Endothelial cell of umbilical vein (primary cell): ENCODE measurements at regions not wholly inside any gene's neighbourhood (a gene's known extent, or its start where the extent isn't known, plus 50 kb on each side); places are given as distances from the start of the nearest gene placed in this dataset.

Experiments
- BruUV-seq: library from RNA; stranded (reverse); fragments of 400-500 nt; replicated peaks from 2 replicates; lab custom pipeline; 2021; lab: Mats Ljungman, UMichigan
- CTCF ChIA-PET: fragments of 300-600, 350-600 bp; sonication (Branson Sonifier 250); formaldehyde crosslinking; loops from one replicate; lab custom pipeline; 2021; ENCODE audit warnings: antibody characterized with exemption, inconsistent platforms; lab: Charles Lee
- POLR2A ChIA-PET: fragments of 300-600, 350-600 bp; sonication (Branson Sonifier 250); formaldehyde crosslinking; loops from one replicate; lab custom pipeline; 2021; ENCODE audit warnings: antibody characterized with exemption, inconsistent platforms; lab: Charles Lee
- DNase-seq: peaks from one replicate; pipeline ENCODE4 v3.0.0-alpha.2; 2011; ENCODE audit warnings: low read depth, low spot score
- FAIRE-seq: peaks from 2 replicates; lab custom pipeline; 2011; peaks lifted over from hg19 to GRCh38; lab: Jason Lieb, UNC
- H2AFZ ChIP-seq: 2 replicates; pipeline ENCODE4 v1.6.0; 2012; ENCODE audit warnings: low read depth, low read length, control low read depth, inconsistent platforms
- H3K27ac ChIP-seq: 2 replicates; pipeline ENCODE4 v1.5.1; 2011; ENCODE audit warnings: low read depth, mild to moderate bottlenecking, control low read depth, low read length, moderate library complexity; ENCODE audit not compliant: insufficient read depth
- H3K27me3 ChIP-seq, 2 experiments: 2 replicates each; pipeline versions ENCODE4 v1.6.0 to v1.6.1; 2011; ENCODE audit warnings: low read length in 2 of 2, mixed read lengths in 1 of 2; ENCODE audit not compliant: control insufficient read depth in 2 of 2, insufficient read depth in 2 of 2
- H3K36me3 ChIP-seq, 2 experiments: 2 replicates in 1 of 2; 3 replicates in 1 of 2; pipeline ENCODE4 v1.5.1; 2011; ENCODE audit warnings: low read length in 2 of 2, mild to moderate bottlenecking in 1 of 2, moderate library complexity in 1 of 2; ENCODE audit not compliant: control insufficient read depth in 2 of 2, insufficient read depth in 2 of 2; ENCODE audit errors: extremely low read depth in 1 of 2
- H3K4me1 ChIP-seq: 3 replicates; pipeline ENCODE4 v1.5.1; 2011; ENCODE audit warnings: mild to moderate bottlenecking, low read length; ENCODE audit not compliant: control insufficient read depth, insufficient read depth; ENCODE audit errors: extremely low read depth
- H3K4me2 ChIP-seq: 2 replicates; pipeline ENCODE4 v1.6.1; 2011; ENCODE audit warnings: low read length, control low read depth, mixed read lengths; ENCODE audit not compliant: insufficient read depth
- H3K4me3 ChIP-seq, 3 experiments: fragments of 200-600 bp in 1 of 3; sonication (generic), shearing (Covaris generic) in 1 of 3; replicated peaks in 1 of 3; 2 replicates each; pipeline ENCODE4 v1.5.1; 2011 to 2016; ENCODE audit warnings: control low read depth in 3 of 3, low read length in 3 of 3, mild to moderate bottlenecking in 2 of 3, inconsistent platforms in 1 of 3, low read depth in 1 of 3, moderate library complexity in 1 of 3; ENCODE audit not compliant: insufficient read depth in 1 of 3
- H3K79me2 ChIP-seq: 2 replicates; pipeline ENCODE4 v1.6.0; 2012; ENCODE audit warnings: low read length, inconsistent platforms; ENCODE audit not compliant: control insufficient read depth, insufficient read depth
- H3K9ac ChIP-seq: replicated peaks from 2 replicates; pipeline ENCODE3; 2011; ENCODE audit warnings: low read length, control low read depth; ENCODE audit not compliant: insufficient read depth; ENCODE audit errors: extremely low read depth
- H3K9me1 ChIP-seq: replicated peaks from 3 replicates; pipeline ENCODE4 v1.6.0; 2011; ENCODE audit warnings: mild to moderate bottlenecking, low read length; ENCODE audit not compliant: control insufficient read depth, insufficient read depth; ENCODE audit errors: extremely low read depth
- H3K9me3 ChIP-seq: replicated peaks from 2 replicates; pipeline ENCODE4 v1.5.1; 2012; ENCODE audit warnings: low read length, inconsistent platforms; ENCODE audit not compliant: control insufficient read depth, insufficient read depth
- H4K20me1 ChIP-seq: replicated peaks from 2 replicates; pipeline ENCODE3; 2011; ENCODE audit warnings: mild to moderate bottlenecking, low read length; ENCODE audit not compliant: control insufficient read depth, insufficient read depth; ENCODE audit errors: extremely low read depth
- CTCF ChIP-seq, 2 donors: IDR thresholded peaks; 1 replicate in 1 of 2; 2 replicates in 1 of 2; pipeline ENCODE4 v1.5.1; 2011; ENCODE audit warnings: low read length in 2 of 2, mild to moderate bottlenecking in 2 of 2, moderate library complexity in 2 of 2, control low read depth in 1 of 2, inconsistent platforms in 1 of 2, low read depth in 1 of 2; ENCODE audit not compliant: insufficient read depth in 1 of 2; ENCODE audit errors: extremely low read depth in 1 of 2
- EZH2 ChIP-seq: IDR thresholded peaks from 2 replicates; pipeline ENCODE4 v1.6.1; 2012; ENCODE audit warnings: borderline replicate concordance, low read depth, mild to moderate bottlenecking, moderate library complexity, low read length, inconsistent platforms; ENCODE audit not compliant: severe bottlenecking
- FOS ChIP-seq: IDR thresholded peaks from 2 replicates; pipeline ENCODE4 v1.6.1; 2011; ENCODE audit warnings: mild to moderate bottlenecking, low read length, moderate library complexity, borderline replicate concordance; ENCODE audit not compliant: insufficient read depth
- GATA2 ChIP-seq: IDR thresholded peaks from 2 replicates; pipeline ENCODE4 v1.7.0; 2011; ENCODE audit warnings: low read depth, mild to moderate bottlenecking, moderate library complexity, mixed read lengths, low read length; ENCODE audit not compliant: insufficient read length, insufficient read depth
- JUN ChIP-seq: IDR thresholded peaks from 2 replicates; pipeline ENCODE4 v1.6.1; 2011; ENCODE audit warnings: borderline replicate concordance, low read depth; ENCODE audit not compliant: insufficient read length, insufficient read depth
- MAX ChIP-seq: IDR thresholded peaks from 2 replicates; pipeline ENCODE4 v1.6.1; 2011; ENCODE audit not compliant: insufficient read depth, insufficient read length
- MYC ChIP-seq: IDR thresholded peaks from one replicate; pipeline ENCODE4 v1.6.1; 2011; ENCODE audit warnings: mild to moderate bottlenecking, low read depth, low read length
- POLR2A ChIP-seq: IDR thresholded peaks from 2 replicates; pipeline ENCODE4 v1.6.1; 2012; ENCODE audit warnings: low read depth, mild to moderate bottlenecking, control low read depth, low read length
- POLR2AphosphoS5 ChIP-seq: IDR thresholded peaks from 2 replicates; pipeline ENCODE4 v1.6.1; 2012; ENCODE audit warnings: low read depth, mild to moderate bottlenecking, control low read depth, low read length, moderate library complexity; ENCODE audit not compliant: insufficient read depth
- dilution Hi-C: fragments of 300-500 bp; cut with MboI; formaldehyde crosslinking; loops from one replicate; pipeline ENCODE4 v1.15.0; 2019; ENCODE audit warnings: low sequenced_read_pairs; ENCODE audit not compliant: extremely low pct_ligation_motif_present
- intact Hi-C: fragments of 100-400 bp; cut with micrococcal nuclease; formaldehyde crosslinking; loops from one replicate; pipeline ENCODE4 v1.10.0; 2022

- intact Hi-C loops, result no loop called here
- Histone ChIP-seq H3K4me3 (no peak overlapping the region), H3K9ac (no peak overlapping the region), H3K4me1 (no peaks in the 10 kb centered on the region), H4K20me1 (no peaks in the 10 kb centered on the region), H3K9me3 (no peaks in the 10 kb centered on the region), H3K4me2 (no peak overlapping the region), H2AFZ (no peak overlapping the region), H3K36me3 (no peaks in the 10 kb centered on the region), H3K9me1 (no peaks in the 10 kb centered on the region), H3K27me3 (peaks cover 1 to 3% of the 10 kb centered on the region in 2 experiments), H3K27ac (no peak overlapping the region), H3K79me2 (no peaks in the 10 kb centered on the region)
- POLR2A ChIA-PET, result no interaction called here
- dilution Hi-C loops, result no loop called here
- DNase-seq (no peak), FAIRE-seq (no peak)
- CTCF ChIA-PET, result no interaction called here
- no TSS peak for BruUV-seq
- TF ChIP-seq FOS, result no peak
- no peak for TF ChIP-seq POLR2AphosphoS5
- TF ChIP-seq POLR2A, result no peak
- TF ChIP-seq MYC, result no peak
- TF ChIP-seq GATA2, result no peak
- TF ChIP-seq CTCF (IDR thresholded peaks at IDR 0.05; ENCODE audit: extremely low read depth in 1 of 2, insufficient read depth in 1 of 2, low read depth in 1 of 2, low read length in 2 of 2), result no peak
- TF ChIP-seq EZH2, result no peak
- TF ChIP-seq MAX, result no peak
- no peak for TF ChIP-seq JUN
Observed at GRCh38 chr6:74805916-74806696, 399.7 kb downstream of the COL12A1 start.
